ENCODE measurements at regions not wholly inside any gene's neighbourhood (a gene's known extent, or its start where the extent isn't known, plus 50 kb on each side); places are given as distances from the start of the nearest gene placed in this dataset.

DNA sequence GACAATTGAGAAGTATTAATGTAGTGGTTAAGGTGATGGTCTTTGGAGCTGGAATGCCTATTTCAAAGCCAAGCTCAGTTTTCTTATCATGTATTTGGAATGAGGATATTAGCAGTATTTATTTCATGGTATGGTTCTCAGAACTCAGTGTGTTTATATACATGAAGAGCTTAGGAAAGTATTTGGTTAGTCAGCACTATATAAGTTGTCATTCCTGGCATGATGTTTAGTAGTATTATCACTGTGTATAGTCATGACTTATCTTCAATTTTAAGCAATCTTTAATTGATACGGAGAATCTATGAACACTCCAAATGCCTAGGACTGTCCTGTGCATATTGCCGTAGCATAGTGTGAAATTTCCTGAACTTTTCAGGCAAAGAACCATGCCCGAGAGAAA, 501.9 kb upstream of the USP24 start:
- intact Hi-C loops (cut with micrococcal nuclease): no loop called here
- Mint-ChIP-seq H3K4me1 (ENCODE audit: low read depth) (no peaks in the 10 kb centered on the region), H3K27me3 (ENCODE audit: insufficient read depth) (peaks cover 3% of the 10 kb centered on the region), H3K27ac (no peak overlapping the region), H3K36me3 (ENCODE audit: low read depth) (no peaks in the 10 kb centered on the region), H3K9me3 (no peaks in the 10 kb centered on the region), H3K4me3 (no peak overlapping the region)
- no peak for DNase-seq (ENCODE audit: low spot score)

- DNase-seq (ENCODE audit: low spot score): no peak
- H3K36me3 Mint-ChIP-seq (ENCODE audit: low read depth): no peaks in the 10 kb centered on the region
- H3K27me3 Mint-ChIP-seq (ENCODE audit: insufficient read depth): peaks cover 3% of the 10 kb centered on the region
- H3K9me3 Mint-ChIP-seq: no peaks in the 10 kb centered on the region
- no peak overlapping the region for H3K27ac Mint-ChIP-seq
- no peaks in the 10 kb centered on the region for H3K4me1 Mint-ChIP-seq (ENCODE audit: low read depth)
- no peak overlapping the region for H3K4me3 Mint-ChIP-seq
- intact Hi-C loops (cut with micrococcal nuclease): no loop called here
Measured at GRCh38 chr1:55716610-55717009, 501.4 kb upstream of the USP24 start.

- Mint-ChIP-seq H3K27ac (no peak overlapping the region), H3K36me3 (ENCODE audit: low read depth) (no peaks in the 10 kb centered on the region), H3K4me1 (ENCODE audit: low read depth) (no peaks in the 10 kb centered on the region), H3K4me3 (no peak overlapping the region), H3K9me3 (no peaks in the 10 kb centered on the region), H3K27me3 (ENCODE audit: insufficient read depth) (peaks cover 3% of the 10 kb centered on the region)
- no peak for DNase-seq (ENCODE audit: low spot score)
- intact Hi-C loops (cut with micrococcal nuclease): no loop called here
Measured at GRCh38 chr1:55716151-55716550, 501.0 kb upstream of the USP24 start.

DNA sequence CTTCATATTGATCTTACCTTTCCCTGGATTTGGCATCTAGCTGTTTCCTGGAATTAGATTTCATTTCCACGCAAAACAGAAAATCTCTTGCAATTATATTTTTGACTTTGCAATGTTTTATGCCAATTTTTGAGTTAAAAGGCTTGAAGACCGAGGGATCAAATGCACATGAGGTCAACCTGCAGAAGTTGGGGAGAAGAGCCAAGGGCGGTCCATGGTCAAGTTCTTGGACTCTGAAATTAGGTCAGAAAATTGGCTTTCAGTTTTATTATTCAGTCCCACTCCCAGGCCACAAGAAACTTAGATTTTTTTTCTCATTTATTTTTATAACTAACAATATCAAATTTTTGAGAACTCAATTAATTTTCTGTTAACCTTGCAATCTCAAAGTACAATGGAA, 499.1 kb upstream of the USP24 start:
- Mint-ChIP-seq H3K27ac (no peak overlapping the region), H3K4me1 (ENCODE audit: low read depth) (no peaks in the 10 kb centered on the region), H3K27me3 (ENCODE audit: insufficient read depth) (peaks cover 3% of the 10 kb centered on the region), H3K36me3 (ENCODE audit: low read depth) (no peaks in the 10 kb centered on the region), H3K9me3 (no peaks in the 10 kb centered on the region), H3K4me3 (no peak overlapping the region)
- DNase-seq (ENCODE audit: low spot score): no peak
- intact Hi-C loops (cut with micrococcal nuclease): no loop called here

DNA sequence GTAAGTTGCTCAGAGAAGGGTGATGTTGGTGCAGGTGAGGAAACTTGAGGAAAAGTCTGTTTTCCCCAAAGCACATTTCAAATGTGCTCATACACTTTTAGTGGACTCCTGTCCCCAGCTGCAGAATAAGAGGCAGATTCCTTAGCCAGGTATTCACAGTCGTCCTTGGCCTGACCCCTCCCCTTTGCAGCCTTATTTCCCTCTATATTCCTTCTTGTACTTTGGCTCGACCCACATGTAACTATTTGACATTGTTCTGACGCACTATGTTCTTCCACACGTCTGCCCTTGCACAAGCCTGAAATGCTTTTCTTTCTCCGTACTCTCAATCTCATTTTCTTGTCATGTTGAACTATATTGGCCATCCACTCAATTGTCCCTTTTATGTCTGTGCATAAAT, 498.4 kb upstream of the USP24 start:
- DNase-seq (ENCODE audit: low spot score): no peak
- no peaks in the 10 kb centered on the region for H3K9me3 Mint-ChIP-seq
- H3K4me1 Mint-ChIP-seq (ENCODE audit: low read depth): no peaks in the 10 kb centered on the region
- no peaks in the 10 kb centered on the region for H3K36me3 Mint-ChIP-seq (ENCODE audit: low read depth)
- H3K27ac Mint-ChIP-seq: no peak overlapping the region
- peaks cover 3% of the 10 kb centered on the region for H3K27me3 Mint-ChIP-seq (ENCODE audit: insufficient read depth)
- intact Hi-C loops (cut with micrococcal nuclease): no loop called here
- no peak overlapping the region for H3K4me3 Mint-ChIP-seq

GRCh38 chr1:55712148-55712547, 497.0 kb upstream of the USP24 start:
- no peaks in the 10 kb centered on the region for H3K36me3 Mint-ChIP-seq (ENCODE audit: low read depth)
- no peaks in the 10 kb centered on the region for H3K9me3 Mint-ChIP-seq
- no peak overlapping the region for H3K4me3 Mint-ChIP-seq
- H3K27me3 Mint-ChIP-seq (ENCODE audit: insufficient read depth): peaks cover 3% of the 10 kb centered on the region
- no peaks in the 10 kb centered on the region for H3K4me1 Mint-ChIP-seq (ENCODE audit: low read depth)
- DNase-seq (ENCODE audit: low spot score): no peak
- H3K27ac Mint-ChIP-seq: no peak overlapping the region
- intact Hi-C loops (cut with micrococcal nuclease): no loop called here

- intact Hi-C loops (cut with micrococcal nuclease): no loop called here
- no peaks in the 10 kb centered on the region for H3K4me1 Mint-ChIP-seq (ENCODE audit: low read depth)
- no peaks in the 10 kb centered on the region for H3K9me3 Mint-ChIP-seq
- H3K36me3 Mint-ChIP-seq (ENCODE audit: low read depth): no peaks in the 10 kb centered on the region
- peaks cover 3% of the 10 kb centered on the region for H3K27me3 Mint-ChIP-seq (ENCODE audit: insufficient read depth)
- H3K4me3 Mint-ChIP-seq: no peak overlapping the region
- no peak overlapping the region for H3K27ac Mint-ChIP-seq
- DNase-seq (ENCODE audit: low spot score): no peak
Measured at GRCh38 chr1:55708781-55709180, 493.6 kb upstream of the USP24 start.

GRCh38 chr1:55707846-55708245, 492.7 kb upstream of the USP24 start:
- Mint-ChIP-seq H3K27me3 (ENCODE audit: insufficient read depth) (peaks cover 3% of the 10 kb centered on the region), H3K4me3 (no peak overlapping the region), H3K36me3 (ENCODE audit: low read depth) (no peaks in the 10 kb centered on the region), H3K9me3 (no peaks in the 10 kb centered on the region), H3K27ac (no peak overlapping the region), H3K4me1 (ENCODE audit: low read depth) (no peaks in the 10 kb centered on the region)
- no peak for DNase-seq (ENCODE audit: low spot score)
- intact Hi-C loops (cut with micrococcal nuclease): no loop called here

DNA sequence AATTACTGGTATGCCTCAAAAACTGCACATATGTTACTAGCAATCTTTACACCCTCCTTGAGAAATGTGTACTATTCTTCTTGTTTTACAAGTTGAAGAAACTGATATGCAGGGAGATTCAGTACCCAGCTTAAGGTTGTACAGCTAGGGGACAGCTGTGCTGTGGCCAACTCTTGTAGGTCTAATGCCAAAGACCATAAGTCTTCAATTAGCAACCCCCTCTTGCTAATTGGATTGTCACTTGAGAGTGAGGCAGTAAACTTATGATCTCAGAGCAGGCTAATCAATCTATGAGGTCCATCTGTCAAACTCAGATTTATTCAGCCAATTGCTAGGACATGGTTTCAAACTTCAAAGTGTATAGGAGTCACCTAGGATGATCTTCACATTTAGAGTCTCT, 492.0 kb upstream of the USP24 start:
- no peak for DNase-seq (ENCODE audit: low spot score)
- no peaks in the 10 kb centered on the region for H3K9me3 Mint-ChIP-seq
- H3K27ac Mint-ChIP-seq: no peak overlapping the region
- no peak overlapping the region for H3K4me3 Mint-ChIP-seq
- no peaks in the 10 kb centered on the region for H3K4me1 Mint-ChIP-seq (ENCODE audit: low read depth)
- peaks cover 3% of the 10 kb centered on the region for H3K27me3 Mint-ChIP-seq (ENCODE audit: insufficient read depth)
- H3K36me3 Mint-ChIP-seq (ENCODE audit: low read depth): no peaks in the 10 kb centered on the region
- intact Hi-C loops (cut with micrococcal nuclease): no loop called here

DNA sequence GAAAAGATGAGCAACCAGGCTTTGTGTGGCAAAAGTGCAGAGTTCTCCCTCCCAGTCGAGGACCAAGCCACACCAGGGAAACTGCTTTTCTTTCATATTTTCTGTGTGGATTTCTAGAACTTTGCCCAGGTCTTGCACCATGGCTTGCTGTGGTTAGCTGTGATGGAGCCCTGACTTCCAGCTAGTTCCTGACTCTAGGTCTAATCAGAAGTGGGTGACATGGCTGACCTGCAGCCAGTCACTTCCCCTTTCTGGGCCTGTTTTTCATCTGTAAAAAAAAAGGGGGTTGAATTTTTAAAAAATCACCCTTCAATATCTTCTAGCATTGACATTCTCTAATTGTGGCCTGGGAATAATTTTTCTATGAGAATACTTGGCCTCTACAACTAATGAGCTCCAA, 491.2 kb upstream of the USP24 start:
- H3K9me3 Mint-ChIP-seq: no peaks in the 10 kb centered on the region
- intact Hi-C loops (cut with micrococcal nuclease): no loop called here
- DNase-seq (ENCODE audit: low spot score): no peak
- no peak overlapping the region for H3K27ac Mint-ChIP-seq
- H3K4me1 Mint-ChIP-seq (ENCODE audit: low read depth): no peaks in the 10 kb centered on the region
- H3K4me3 Mint-ChIP-seq: no peak overlapping the region
- no peaks in the 10 kb centered on the region for H3K36me3 Mint-ChIP-seq (ENCODE audit: low read depth)
- peaks cover 3% of the 10 kb centered on the region for H3K27me3 Mint-ChIP-seq (ENCODE audit: insufficient read depth)

GRCh38 chr1:55703726-55704363, 488.7 kb upstream of the USP24 start:
- no peak overlapping the region for H3K4me3 Mint-ChIP-seq
- no peaks in the 10 kb centered on the region for H3K9me3 Mint-ChIP-seq
- intact Hi-C loops (cut with micrococcal nuclease): no loop called here
- H3K27me3 Mint-ChIP-seq (ENCODE audit: insufficient read depth): peaks cover 3% of the 10 kb centered on the region
- no peaks in the 10 kb centered on the region for H3K4me1 Mint-ChIP-seq (ENCODE audit: low read depth)
- no peak for DNase-seq (ENCODE audit: low spot score)
- no peaks in the 10 kb centered on the region for H3K36me3 Mint-ChIP-seq (ENCODE audit: low read depth)
- no peak overlapping the region for H3K27ac Mint-ChIP-seq

- intact Hi-C loops (cut with micrococcal nuclease): no loop called here
- no peak for DNase-seq (ENCODE audit: low spot score)
- no peak overlapping the region for H3K4me3 Mint-ChIP-seq
- no peaks in the 10 kb centered on the region for H3K36me3 Mint-ChIP-seq (ENCODE audit: low read depth)
- no peak overlapping the region for H3K27ac Mint-ChIP-seq
- peaks cover 3% of the 10 kb centered on the region for H3K27me3 Mint-ChIP-seq (ENCODE audit: insufficient read depth)
- H3K4me1 Mint-ChIP-seq (ENCODE audit: low read depth): no peaks in the 10 kb centered on the region
- H3K9me3 Mint-ChIP-seq: no peaks in the 10 kb centered on the region
Measured at GRCh38 chr1:55702064-55702463, 486.9 kb upstream of the USP24 start.

DNA sequence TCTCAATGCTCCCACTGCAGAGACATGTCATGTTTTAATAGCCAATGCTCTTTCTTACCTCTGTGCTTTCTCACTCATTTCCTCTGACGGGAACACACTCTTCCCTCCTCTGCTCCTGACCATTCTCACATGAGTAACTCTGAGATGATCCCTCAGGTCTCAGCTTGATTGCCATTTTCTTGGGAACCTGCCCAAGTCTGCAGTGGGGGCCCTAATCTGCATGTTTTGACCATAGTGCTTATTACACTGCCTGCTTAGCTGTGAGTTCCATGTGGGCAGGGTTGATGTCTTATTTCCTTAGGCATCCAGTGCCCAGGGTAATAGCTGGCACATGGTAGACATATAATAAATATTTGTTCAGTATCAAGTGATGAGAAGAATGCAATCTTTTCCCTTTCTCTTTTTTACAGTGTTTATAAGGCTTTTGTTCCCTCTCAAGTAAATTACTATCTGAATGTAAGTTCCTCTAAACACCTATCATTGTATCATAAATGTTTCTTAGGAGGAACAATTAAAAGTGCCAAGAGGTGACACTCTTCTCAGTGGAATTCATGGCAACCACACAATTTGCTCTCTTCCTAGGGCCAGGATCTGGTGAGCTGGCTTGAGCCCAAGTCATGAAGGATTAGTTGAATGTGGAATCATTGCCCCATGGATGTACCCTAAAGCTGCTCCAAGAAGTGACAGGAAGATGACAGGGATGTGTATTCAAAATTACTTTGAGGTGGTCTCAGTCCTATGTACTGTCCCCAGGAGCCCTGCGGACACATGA, 485.4 kb upstream of the USP24 start:
- Mint-ChIP-seq H3K4me1 (ENCODE audit: low read depth) (no peaks in the 10 kb centered on the region), H3K4me3 (no peak overlapping the region), H3K27ac (no peak overlapping the region), H3K36me3 (ENCODE audit: low read depth) (no peaks in the 10 kb centered on the region), H3K9me3 (no peaks in the 10 kb centered on the region), H3K27me3 (ENCODE audit: insufficient read depth) (peaks cover 3% of the 10 kb centered on the region)
- DNase-seq (ENCODE audit: low spot score): no peak
- intact Hi-C loops (cut with micrococcal nuclease): no loop called here

DNA sequence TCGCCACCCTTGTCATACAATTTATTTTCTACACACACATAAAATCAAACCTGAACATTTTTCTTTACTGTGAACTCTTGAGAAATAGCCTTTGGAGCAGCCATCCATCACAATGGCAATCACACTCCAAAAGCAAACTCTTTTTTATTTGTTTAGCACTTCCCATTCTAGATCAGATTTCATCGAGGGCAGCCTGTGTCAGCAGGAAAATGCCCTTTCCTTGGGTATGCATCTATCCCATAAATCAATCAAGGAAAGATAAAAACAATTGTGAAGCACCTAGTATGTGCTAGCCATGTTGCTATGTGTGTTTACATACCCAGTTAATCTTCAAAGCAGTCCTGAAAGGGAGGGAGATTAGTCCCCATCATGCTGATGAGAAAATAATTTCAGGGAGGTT, 484.1 kb upstream of the USP24 start:
- intact Hi-C loops (cut with micrococcal nuclease): no loop called here
- DNase-seq (ENCODE audit: low spot score): no peak
- Mint-ChIP-seq H3K36me3 (ENCODE audit: low read depth) (no peaks in the 10 kb centered on the region), H3K27me3 (ENCODE audit: insufficient read depth) (no peaks in the 10 kb centered on the region), H3K4me3 (no peak overlapping the region), H3K9me3 (no peaks in the 10 kb centered on the region), H3K4me1 (ENCODE audit: low read depth) (no peaks in the 10 kb centered on the region), H3K27ac (no peak overlapping the region)
